ENCODE measurements at regions not wholly inside any gene's neighbourhood (a gene's known extent, or its start where the extent isn't known, plus 50 kb on each side); places are given as distances from the start of the nearest gene placed in this dataset.

- Mint-ChIP-seq H3K4me3 (no peak overlapping the region), H3K4me1 (no peaks in the 10 kb centered on the region), H3K27me3 (no peaks in the 10 kb centered on the region), H3K27ac (no peak overlapping the region), H3K9me3 (ENCODE audit: insufficient read depth) (no peaks in the 10 kb centered on the region)
- Histone ChIP-seq H3K9me3 (ENCODE audit: control extremely low read depth in 1 of 3, control insufficient read depth in 2 of 3, insufficient read depth in 1 of 3, low read length in 2 of 3) (peaks cover 0 to 5% (median 0%) of the 10 kb centered on the region in 3 donors), H3K4me1 (ENCODE audit: control insufficient read depth in 2 of 2, insufficient read depth in 2 of 2, low read length in 2 of 2) (no peaks in the 10 kb centered on the region), H3K9ac (ENCODE audit: low read length) (no peak overlapping the region), H3K79me2 (ENCODE audit: control insufficient read depth, insufficient read depth, low read length) (no peaks in the 10 kb centered on the region), H3K36me3 (replicated peaks in 1 of 2; ENCODE audit: control extremely low read depth in 1 of 2, control insufficient read depth in 1 of 2, extremely low read depth in 1 of 2, insufficient read depth in 2 of 2, low read length in 1 of 2) (no peaks in the 10 kb centered on the region), H3K27me3 (replicated peaks in 1 of 4; ENCODE audit: control extremely low read depth in 1 of 4, control insufficient read depth in 3 of 4, insufficient read depth in 4 of 4, low read length in 3 of 4) (no peaks in the 10 kb centered on the region), H3K4me2 (replicated peaks; ENCODE audit: low read depth, low read length, poor library complexity, severe bottlenecking) (no peak overlapping the region), H3K4me3 (ENCODE audit: control extremely low read depth in 1 of 5, extremely low read depth in 1 of 5, insufficient read depth in 1 of 5, low read depth in 2 of 5, low read length in 4 of 5) (no peak overlapping the region), H2AFZ (ENCODE audit: insufficient read depth, low read depth, low read length, poor library complexity, severe bottlenecking) (no peak overlapping the region), H4K20me1 (ENCODE audit: control insufficient read depth, insufficient read depth, low read length, poor library complexity, severe bottlenecking) (no peaks in the 10 kb centered on the region), H3K27ac (ENCODE audit: low read length in 2 of 2) (no peak overlapping the region)
- ATAC-seq (ENCODE audit: low read depth) (no peak), DNase-seq (no peak)
- WGBS (ENCODE audit: insufficient coverage): 86% methylated on average over 11 of the region's 11 CpGs
- ChIA-PET CTCF (no interaction called here), POLR2A (no interaction called here)
- intact Hi-C loops (cut with micrococcal nuclease): no loop called here
- TF ChIP-seq EZH2 (IDR thresholded peaks at IDR 0.05; ENCODE audit: borderline replicate concordance, insufficient read depth, low read depth, low read length, poor library complexity, severe bottlenecking) (no peak), CTCF (IDR thresholded peaks at IDR 0.05) (no peak)
Observed at GRCh38 chr4:186946682-186947294, 223.1 kb upstream of the FAT1 start.

- Histone ChIP-seq H3K27ac (ENCODE audit: low read length in 2 of 2) (no peak overlapping the region), H3K9me3 (ENCODE audit: control extremely low read depth in 1 of 3, control insufficient read depth in 2 of 3, insufficient read depth in 1 of 3, low read length in 2 of 3) (peaks cover 0 to 5% (median 0%) of the 10 kb centered on the region in 3 donors), H2AFZ (ENCODE audit: insufficient read depth, low read depth, low read length, poor library complexity, severe bottlenecking) (no peak overlapping the region), H4K20me1 (ENCODE audit: control insufficient read depth, insufficient read depth, low read length, poor library complexity, severe bottlenecking) (no peaks in the 10 kb centered on the region), H3K4me3 (ENCODE audit: control extremely low read depth in 1 of 5, extremely low read depth in 1 of 5, insufficient read depth in 1 of 5, low read depth in 2 of 5, low read length in 4 of 5) (no peak overlapping the region), H3K4me2 (replicated peaks; ENCODE audit: low read depth, low read length, poor library complexity, severe bottlenecking) (no peak overlapping the region), H3K36me3 (replicated peaks in 1 of 2; ENCODE audit: control extremely low read depth in 1 of 2, control insufficient read depth in 1 of 2, extremely low read depth in 1 of 2, insufficient read depth in 2 of 2, low read length in 1 of 2) (no peaks in the 10 kb centered on the region), H3K4me1 (ENCODE audit: control insufficient read depth in 2 of 2, insufficient read depth in 2 of 2, low read length in 2 of 2) (no peaks in the 10 kb centered on the region), H3K9ac (ENCODE audit: low read length) (no peak overlapping the region), H3K27me3 (replicated peaks in 1 of 4; ENCODE audit: control extremely low read depth in 1 of 4, control insufficient read depth in 3 of 4, insufficient read depth in 4 of 4, low read length in 3 of 4) (no peaks in the 10 kb centered on the region), H3K79me2 (ENCODE audit: control insufficient read depth, insufficient read depth, low read length) (no peaks in the 10 kb centered on the region)
- Mint-ChIP-seq H3K4me1 (no peaks in the 10 kb centered on the region), H3K4me3 (no peak overlapping the region), H3K27me3 (no peaks in the 10 kb centered on the region), H3K27ac (no peak overlapping the region), H3K9me3 (ENCODE audit: insufficient read depth) (peaks cover 2% of the 10 kb centered on the region)
- intact Hi-C loops (cut with micrococcal nuclease): no loop called here
- 52% methylated on average over 11 of the region's 14 CpGs for WGBS (ENCODE audit: insufficient coverage)
- TF ChIP-seq CTCF (IDR thresholded peaks at IDR 0.05): no peak
- TF ChIP-seq EZH2 (IDR thresholded peaks at IDR 0.05; ENCODE audit: borderline replicate concordance, insufficient read depth, low read depth, low read length, poor library complexity, severe bottlenecking): no peak
- CTCF ChIA-PET: no interaction called here
- DNase-seq (no peak), ATAC-seq (ENCODE audit: low read depth) (no peak)
- POLR2A ChIA-PET: no interaction called here
Observed at GRCh38 chr4:186948361-186949242, 224.9 kb upstream of the FAT1 start.

All from B cell (primary cell).